GM12801 (cell line): ENCODE measurements at regions not wholly inside any gene's neighbourhood (a gene's known extent, or its start where the extent isn't known, plus 50 kb on each side); places are given as distances from the start of the nearest gene placed in this dataset.

Experiments used
- CTCF ChIP-seq: IDR thresholded peaks from one replicate; pipeline ENCODE4 v1.5.1; 2011; ENCODE audit warnings: control low read depth; ENCODE audit not compliant: insufficient read length; ENCODE audit errors: extremely low read depth

- TF ChIP-seq CTCF = no peak
Measured at GRCh38 chr12:46131732-46132469, 136.9 kb downstream of the SLC38A1 start.

- no peak for TF ChIP-seq CTCF
Measured at GRCh38 chr12:46127656-46128055, 137.3 kb upstream of the SCAF11 start.

- no peak for TF ChIP-seq CTCF
Measured at GRCh38 chr12:46126050-46126727, 135.8 kb upstream of the SCAF11 start.

- TF ChIP-seq CTCF = no peak
Measured at GRCh38 chr12:46124848-46125619, 134.7 kb upstream of the SCAF11 start.

GRCh38 chr12:46124132-46124847 lies 133.9 kb upstream of the SCAF11 start:
- no peak for TF ChIP-seq CTCF

- TF ChIP-seq CTCF = no peak
Measured at GRCh38 chr12:46112364-46112763, 122.0 kb upstream of the SCAF11 start.

GRCh38 chr12:46111715-46112114 lies 121.3 kb upstream of the SCAF11 start:
- TF ChIP-seq CTCF = no peak
